ENCODE measurements at regions not wholly inside any gene's neighbourhood (a gene's known extent, or its start where the extent isn't known, plus 50 kb on each side); places are given as distances from the start of the nearest gene placed in this dataset.

DNA sequence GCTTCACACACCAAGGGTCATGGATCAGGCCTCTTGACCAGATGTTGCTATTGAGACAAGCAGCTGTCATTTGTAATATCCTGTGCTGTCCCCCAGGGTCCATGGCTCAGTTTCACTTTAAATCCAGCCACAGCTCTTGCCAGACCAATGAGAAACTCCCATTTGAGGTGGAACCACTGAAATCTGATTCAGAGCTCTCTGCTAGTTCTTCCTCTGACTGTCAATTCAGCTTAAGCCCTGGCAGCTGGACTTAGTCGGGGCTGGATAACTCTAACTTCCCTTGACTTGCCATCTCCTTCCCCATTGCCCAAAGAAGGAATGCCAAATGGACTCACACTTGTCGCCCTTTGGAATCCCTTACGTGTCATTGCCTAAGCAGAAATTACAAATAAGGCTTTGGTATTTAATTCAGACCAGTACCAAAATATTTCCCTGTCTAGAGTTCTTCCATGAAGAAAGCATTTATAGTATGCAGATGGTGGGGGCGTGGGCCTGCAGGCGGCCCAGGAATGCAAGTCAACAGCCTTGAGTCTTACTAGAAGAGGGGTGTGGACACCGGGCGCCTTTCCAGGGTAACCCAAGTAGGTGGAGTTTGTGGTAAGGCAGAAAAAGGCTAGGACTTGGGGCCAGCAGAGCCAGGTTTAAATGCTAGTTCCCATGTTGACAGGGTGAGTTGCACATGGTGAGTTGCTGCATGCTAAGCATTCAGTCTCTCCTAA, 96.9 kb upstream of the TMPO start:
- in situ Hi-C loops (cut with MboI; ENCODE audit: low sequenced_read_pairs in 4 of 4) (no loop called here), intact Hi-C loops (cut with DNase I; ENCODE audit: low total_unique reads) (no loop called here)
- Histone ChIP-seq H3K27me3 (no peaks in the 10 kb centered on the region), H3K27ac (peak overlapping the region in 2 of 4 donors; percentile 8 to 14), H3K4me3 (no peak overlapping the region), H3K9me3 (no peaks in the 10 kb centered on the region), H3K36me3 (no peaks in the 10 kb centered on the region), H3K4me1 (peaks cover 11 to 15% of the 10 kb centered on the region in 2 donors)
- ATAC-seq (peak; percentile 47 to 67), DNase-seq (peak; percentile 29 to 76)
- TF ChIP-seq POLR2A (IDR thresholded peaks at IDR 0.05): no peak
- TF ChIP-seq CTCF (IDR thresholded peaks at IDR 0.05 in 4 of 5, conservative IDR thresholded peaks at IDR 0.05 in 1 of 5): no peak

DNA sequence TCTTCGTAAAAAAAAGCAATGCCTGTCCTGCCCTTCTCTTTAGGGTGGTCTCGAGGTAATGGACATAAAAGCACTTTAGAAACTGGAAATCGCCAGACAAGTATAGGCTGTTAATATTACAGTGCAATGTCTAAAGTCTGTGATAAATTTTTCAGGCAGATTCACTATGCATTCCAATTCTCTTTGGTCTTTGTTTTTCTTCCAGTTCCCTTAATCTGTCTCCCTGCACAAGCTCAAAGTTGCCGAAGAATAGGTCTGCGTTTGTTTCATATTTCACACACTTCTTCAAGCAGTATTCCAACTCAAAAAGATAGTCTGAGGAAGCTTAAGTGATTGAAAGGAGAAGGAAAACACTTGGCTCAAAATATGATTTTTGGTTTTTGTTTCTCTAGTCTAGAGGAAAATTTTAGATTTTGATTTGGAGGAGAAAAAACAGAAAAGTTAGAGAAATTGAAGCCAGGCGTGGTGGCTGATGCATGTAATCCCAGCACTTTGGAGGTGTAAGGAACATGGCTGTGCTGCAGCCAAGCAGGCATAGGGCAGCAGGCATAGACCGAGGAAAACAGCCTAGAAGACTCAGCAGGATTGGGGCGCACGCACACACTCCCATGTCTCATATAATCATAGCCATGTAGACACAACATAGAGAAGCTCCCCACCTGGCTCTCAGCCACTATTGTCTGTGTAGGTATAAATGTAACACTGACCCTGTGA, 96.2 kb upstream of the TMPO start:
- Histone ChIP-seq H3K27ac (peak overlapping the region in 1 of 4 donors; percentile 8), H3K36me3 (no peaks in the 10 kb centered on the region), H3K4me3 (no peak overlapping the region), H3K4me1 (peaks cover 11 to 15% of the 10 kb centered on the region in 2 donors), H3K9me3 (no peaks in the 10 kb centered on the region), H3K27me3 (no peaks in the 10 kb centered on the region)
- ATAC-seq (no peak), DNase-seq (no peak)
- intact Hi-C loops (cut with DNase I; ENCODE audit: low total_unique reads): no loop called here
- TF ChIP-seq CTCF (IDR thresholded peaks at IDR 0.05 in 4 of 5, conservative IDR thresholded peaks at IDR 0.05 in 1 of 5): no peak
- TF ChIP-seq POLR2A (IDR thresholded peaks at IDR 0.05): no peak
- in situ Hi-C loops (cut with MboI; ENCODE audit: low sequenced_read_pairs in 4 of 4): no loop called here

- Histone ChIP-seq H3K4me1 (peaks cover 11 to 15% of the 10 kb centered on the region in 2 donors), H3K27ac (no peak overlapping the region), H3K9me3 (no peaks in the 10 kb centered on the region), H3K27me3 (no peaks in the 10 kb centered on the region), H3K4me3 (no peak overlapping the region), H3K36me3 (no peaks in the 10 kb centered on the region)
- TF ChIP-seq CTCF (IDR thresholded peaks at IDR 0.05 in 4 of 5, conservative IDR thresholded peaks at IDR 0.05 in 1 of 5) (no peak), POLR2A (IDR thresholded peaks at IDR 0.05) (no peak)
- in situ Hi-C loops (cut with MboI; ENCODE audit: low sequenced_read_pairs in 4 of 4) (no loop called here), intact Hi-C loops (cut with DNase I; ENCODE audit: low total_unique reads) (no loop called here)
- DNase-seq (no peak), ATAC-seq (no peak)
Observed at GRCh38 chr12:98419795-98420404, 95.5 kb upstream of the TMPO start.

GRCh38 chr12:98420461-98420860, 94.9 kb upstream of the TMPO start:
- in situ Hi-C loops (cut with MboI; ENCODE audit: low sequenced_read_pairs in 4 of 4): no loop called here
- intact Hi-C loops (cut with DNase I; ENCODE audit: low total_unique reads): no loop called here
- no peak for ATAC-seq
- Histone ChIP-seq H3K36me3 (no peaks in the 10 kb centered on the region), H3K27ac (no peak overlapping the region), H3K4me3 (no peak overlapping the region), H3K9me3 (no peaks in the 10 kb centered on the region), H3K27me3 (no peaks in the 10 kb centered on the region), H3K4me1 (peaks cover 11 to 15% of the 10 kb centered on the region in 2 donors)
- no peak for TF ChIP-seq POLR2A (IDR thresholded peaks at IDR 0.05)
- TF ChIP-seq CTCF (IDR thresholded peaks at IDR 0.05 in 4 of 5, conservative IDR thresholded peaks at IDR 0.05 in 1 of 5): no peak
- DNase-seq: no peak
